GM19395 (cell line): ENCODE measurements at regions not wholly inside any gene's neighbourhood (a gene's known extent, or its start where the extent isn't known, plus 50 kb on each side); places are given as distances from the start of the nearest gene placed in this dataset.
"Not testable (repeated sequence)": the region's sequence is repeated elsewhere in the genome, so short reads cannot be mapped to it uniquely, and the experiment has no call there.

Source experiments
- ATAC-seq: cut with Tn5 transposase; IDR thresholded peaks from one replicate; pipeline ENCODE4 v1.9.1; 2021; ENCODE audit warnings: mild to moderate bottlenecking, moderate library complexity; ENCODE audit not compliant: unreplicated experiment

GRCh38 chr2:129915303-129915840, 64.1 kb upstream of the RAB6C start:
- no peak for ATAC-seq

- no peak for ATAC-seq
Measured at GRCh38 chr2:129918604-129919003, 60.9 kb upstream of the RAB6C start.

GRCh38 chr2:129922571-129923264, 56.7 kb upstream of the RAB6C start:
- ATAC-seq = no peak

GRCh38 chr2:129923265-129924091, 56.0 kb upstream of the RAB6C start:
- no peak for ATAC-seq

- not testable (repeated sequence) for ATAC-seq
Measured at GRCh38 chr2:129924115-129924514, 55.4 kb upstream of the RAB6C start.

DNA sequence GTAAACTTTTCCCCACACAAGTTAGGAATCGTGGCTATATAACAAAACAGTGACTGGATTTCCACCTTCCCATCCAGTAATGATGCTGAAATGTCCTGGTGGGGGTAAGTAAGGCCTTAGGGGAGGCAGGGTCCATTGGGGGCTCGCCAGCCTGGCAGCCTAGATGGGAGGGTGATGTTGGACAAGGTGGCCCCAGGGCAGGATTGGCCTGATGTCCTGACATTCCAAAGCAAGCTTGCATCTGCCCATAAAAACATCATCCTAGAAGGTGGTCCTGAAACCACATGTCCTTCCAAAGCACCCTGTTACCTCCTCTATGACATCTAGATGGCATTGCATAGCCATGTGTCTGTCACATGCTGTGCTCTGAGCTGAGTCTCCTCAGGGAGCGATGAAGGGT, 54.1 kb upstream of the RAB6C start:
- ATAC-seq = no peak

DNA sequence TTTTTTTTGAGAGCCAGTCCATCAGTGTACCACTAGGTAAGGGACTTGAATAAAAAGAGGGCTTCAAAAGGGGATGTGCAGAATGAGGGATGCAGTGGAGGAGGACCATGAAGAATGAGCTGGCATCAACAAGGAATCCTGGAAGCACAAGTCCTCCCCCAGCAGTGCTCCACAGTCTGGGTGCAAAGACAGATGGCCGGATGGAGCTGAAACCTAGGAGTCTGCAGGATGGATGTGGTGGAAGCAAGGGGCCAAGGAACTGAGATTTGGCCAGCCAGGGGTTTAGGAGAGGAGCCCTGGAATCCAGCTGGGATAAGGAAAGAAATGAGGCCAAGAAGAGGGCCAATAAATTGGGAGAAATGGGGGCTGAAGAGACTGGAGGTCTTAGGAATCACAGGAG, 51.8 kb upstream of the RAB6C start:
- no peak for ATAC-seq

GRCh38 chr2:129929321-129930290, 49.9 kb upstream of the RAB6C start:
- ATAC-seq = no peak
